OCI-LY7 (cell line): ENCODE measurements at regions not wholly inside any gene's neighbourhood (a gene's known extent, or its start where the extent isn't known, plus 50 kb on each side); places are given as distances from the start of the nearest gene placed in this dataset.

ENCODE experiments used
- BruUV-seq: library from RNA; stranded (reverse); fragments of 400-500 nt; replicated peaks from 2 replicates; lab custom pipeline; 2021; lab: Mats Ljungman, UMichigan
- CTCF ChIA-PET: fragments of 300-600 bp; sonication (Branson Sonifier 250); formaldehyde crosslinking; loops from one replicate; lab custom pipeline; 2022; ENCODE audit warnings: antibody characterized with exemption; ENCODE audit not compliant: unreplicated experiment; lab: Charles Lee
- POLR2A ChIA-PET: fragments of 300-600 bp; sonication (Branson Sonifier 250); formaldehyde crosslinking; loops from one replicate; lab custom pipeline; 2022; ENCODE audit warnings: antibody characterized with exemption; lab: Charles Lee
- DNase-seq: peaks from one replicate; pipeline ENCODE4 v3.0.0-alpha.2; 2015; ENCODE audit warnings: low spot score
- H2AFZ ChIP-seq: fragments of 200-600 bp; sonication (generic), shearing (Covaris generic); 2 replicates; pipeline ENCODE4 v1.6.1; 2014; ENCODE audit warnings: mild to moderate bottlenecking, antibody characterized with exemption, low read length, moderate library complexity
- H3K27ac ChIP-seq: fragments of 200-600 bp; sonication (generic); 2 replicates; pipeline ENCODE4 v1.5.1; 2014; ENCODE audit warnings: mixed run types, low read depth, mild to moderate bottlenecking, moderate library complexity, low read length, inconsistent platforms; ENCODE audit not compliant: poor library complexity, severe bottlenecking
- H3K36me3 ChIP-seq: fragments of 200-600 bp; sonication (generic); 2 replicates; pipeline ENCODE4 v1.6.1; 2014; ENCODE audit warnings: mild to moderate bottlenecking, antibody characterized with exemption, low read length, moderate library complexity, mixed read lengths; ENCODE audit not compliant: insufficient read depth
- H3K4me1 ChIP-seq: fragments of 200-600 bp; sonication (generic); 2 replicates; pipeline ENCODE4 v1.5.1; 2014; ENCODE audit warnings: mild to moderate bottlenecking, low read length; ENCODE audit not compliant: insufficient read depth, poor library complexity, severe bottlenecking
- H3K4me2 ChIP-seq: fragments of 200-600 bp; sonication (generic); 2 replicates; pipeline ENCODE4 v1.6.1; 2014; ENCODE audit warnings: mild to moderate bottlenecking, low read length
- H3K4me3 ChIP-seq: fragments of 200-600 bp; sonication (generic); 2 replicates; pipeline ENCODE4 v1.5.1; 2014; ENCODE audit warnings: mild to moderate bottlenecking, low read depth, low read length; ENCODE audit not compliant: poor library complexity, severe bottlenecking
- H3K79me2 ChIP-seq: fragments of 200-600 bp; sonication (generic); 2 replicates; pipeline ENCODE4 v1.6.1; 2016; ENCODE audit warnings: low read depth, mild to moderate bottlenecking, low read length, moderate library complexity, mixed read lengths; ENCODE audit not compliant: insufficient read depth
- H3K9me2 ChIP-seq: fragments of 200-600 bp; sonication (generic); 2 replicates; pipeline ENCODE4 v1.6.1; 2016; ENCODE audit warnings: mild to moderate bottlenecking, low read length, mixed read lengths; ENCODE audit not compliant: insufficient read depth
- H3K9me3 ChIP-seq: fragments of 200-600 bp; sonication (generic); 2 replicates; pipeline ENCODE4 v1.6.1; 2014; ENCODE audit warnings: mild to moderate bottlenecking, mixed run types, low read length, mixed read lengths
- H4K20me1 ChIP-seq: fragments of 200-600 bp; sonication (generic); 2 replicates; pipeline ENCODE4 v1.6.1; 2014; ENCODE audit warnings: mild to moderate bottlenecking, antibody characterized with exemption, low read length, moderate library complexity, mixed read lengths; ENCODE audit not compliant: insufficient read depth
- EZH2phosphoT487 ChIP-seq: fragments of 200-600 bp; sonication (generic); IDR thresholded peaks from 2 replicates; pipeline ENCODE4 v1.6.1; 2018; ENCODE audit warnings: low read depth, borderline replicate concordance, mild to moderate bottlenecking, mixed run types, antibody characterized with exemption, low read length, moderate library complexity, mixed read lengths
- intact Hi-C: fragments of 100-400 bp; cut with micrococcal nuclease; formaldehyde crosslinking; loops from one replicate; pipeline ENCODE4 v1.10.0; 2022; ENCODE audit not compliant: unreplicated experiment
- TF ChIP-seq, protein P1 (sequence below): fragments of 200-600 bp; sonication (generic); conservative IDR thresholded peaks from 2 replicates; pipeline ENCODE4 v1.5.1; 2014; ENCODE audit warnings: mild to moderate bottlenecking, antibody characterized with exemption, low read length, moderate library complexity, mixed read lengths

DNA sequence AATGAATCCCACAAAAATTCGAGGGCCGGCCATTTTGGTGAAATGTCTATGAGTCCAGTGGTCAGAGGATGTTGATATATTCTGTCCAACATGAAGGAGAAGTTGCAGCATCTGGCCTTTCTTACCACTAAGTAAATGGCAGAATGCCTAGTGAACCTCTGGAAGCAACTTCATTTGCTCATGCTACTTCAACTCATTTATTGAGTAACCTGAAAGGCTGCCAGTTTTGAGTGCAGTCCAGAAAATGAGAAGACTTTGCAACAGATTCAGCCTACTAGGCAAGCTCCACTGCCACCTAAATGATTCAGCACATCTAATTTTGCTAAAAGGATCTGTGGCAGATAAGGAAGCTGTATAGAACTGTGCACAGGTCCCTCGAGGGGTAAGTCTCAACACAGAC is 265.0 kb downstream of the OPA1 start:
- Histone ChIP-seq H3K27ac (no peak overlapping the region), H3K9me2 (no peaks in the 10 kb centered on the region), H3K9me3 (no peaks in the 10 kb centered on the region), H3K79me2 (no peaks in the 10 kb centered on the region), H3K4me2 (no peak overlapping the region), H3K4me3 (no peak overlapping the region), H2AFZ (no peak overlapping the region), H3K36me3 (no peaks in the 10 kb centered on the region; the same call in 1 of the 2 replicates), H3K4me1 (peaks cover 19% of the 10 kb centered on the region), H4K20me1 (no peaks in the 10 kb centered on the region)
- intact Hi-C loops = no loop called here
- POLR2A ChIA-PET = interaction anchor here (1.3 kb wide), 1 partner anchor 9 kb away, joined by 3 read pairs; no protein-coding TSS in a partner anchor
- no peak for DNase-seq
- CTCF ChIA-PET = no interaction called here
- no TSS peak for BruUV-seq
- no peak for TF ChIP-seq EZH2phosphoT487

DNA sequence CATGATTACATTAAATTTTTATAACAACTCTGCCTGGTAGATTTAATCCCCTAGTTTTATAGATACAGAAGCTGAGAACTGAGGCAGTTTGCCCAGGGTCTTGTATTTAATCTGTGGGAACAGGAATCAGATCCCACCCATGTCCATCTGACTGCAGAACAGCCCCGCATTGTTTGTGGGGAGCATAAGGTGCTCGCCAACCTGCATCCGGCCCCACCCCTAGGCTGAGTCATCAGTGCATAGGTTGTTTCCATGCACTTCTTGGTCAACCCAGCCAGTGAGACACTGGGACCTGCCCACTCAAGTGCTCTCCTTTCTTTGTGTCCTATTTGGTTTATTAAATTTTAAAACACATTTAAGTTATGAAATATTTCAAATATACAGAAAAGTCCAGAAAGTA is 266.2 kb downstream of the OPA1 start:
- Histone ChIP-seq H3K79me2 (no peaks in the 10 kb centered on the region), H3K9me3 (no peaks in the 10 kb centered on the region), H2AFZ (no peak overlapping the region), H3K27ac (no peak overlapping the region), H4K20me1 (no peaks in the 10 kb centered on the region), H3K9me2 (no peaks in the 10 kb centered on the region), H3K4me1 (peaks cover 11% of the 10 kb centered on the region), H3K36me3 (no peaks in the 10 kb centered on the region; the same call in 1 of the 2 replicates), H3K4me3 (no peak overlapping the region), H3K4me2 (no peak overlapping the region)
- TF ChIP-seq, protein P1, sequence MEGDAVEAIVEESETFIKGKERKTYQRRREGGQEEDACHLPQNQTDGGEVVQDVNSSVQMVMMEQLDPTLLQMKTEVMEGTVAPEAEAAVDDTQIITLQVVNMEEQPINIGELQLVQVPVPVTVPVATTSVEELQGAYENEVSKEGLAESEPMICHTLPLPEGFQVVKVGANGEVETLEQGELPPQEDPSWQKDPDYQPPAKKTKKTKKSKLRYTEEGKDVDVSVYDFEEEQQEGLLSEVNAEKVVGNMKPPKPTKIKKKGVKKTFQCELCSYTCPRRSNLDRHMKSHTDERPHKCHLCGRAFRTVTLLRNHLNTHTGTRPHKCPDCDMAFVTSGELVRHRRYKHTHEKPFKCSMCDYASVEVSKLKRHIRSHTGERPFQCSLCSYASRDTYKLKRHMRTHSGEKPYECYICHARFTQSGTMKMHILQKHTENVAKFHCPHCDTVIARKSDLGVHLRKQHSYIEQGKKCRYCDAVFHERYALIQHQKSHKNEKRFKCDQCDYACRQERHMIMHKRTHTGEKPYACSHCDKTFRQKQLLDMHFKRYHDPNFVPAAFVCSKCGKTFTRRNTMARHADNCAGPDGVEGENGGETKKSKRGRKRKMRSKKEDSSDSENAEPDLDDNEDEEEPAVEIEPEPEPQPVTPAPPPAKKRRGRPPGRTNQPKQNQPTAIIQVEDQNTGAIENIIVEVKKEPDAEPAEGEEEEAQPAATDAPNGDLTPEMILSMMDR = no peak
- TF ChIP-seq EZH2phosphoT487 = no peak
- intact Hi-C loops = no loop called here
- BruUV-seq = no TSS peak
- ChIA-PET POLR2A (interaction anchor here (0.7 to 1.3 kb wide), 4 partner anchors 8 to 130 kb away, joined by 3 to 5 read pairs (median 3); no protein-coding TSS in a partner anchor), CTCF (no interaction called here)
- no peak for DNase-seq

DNA sequence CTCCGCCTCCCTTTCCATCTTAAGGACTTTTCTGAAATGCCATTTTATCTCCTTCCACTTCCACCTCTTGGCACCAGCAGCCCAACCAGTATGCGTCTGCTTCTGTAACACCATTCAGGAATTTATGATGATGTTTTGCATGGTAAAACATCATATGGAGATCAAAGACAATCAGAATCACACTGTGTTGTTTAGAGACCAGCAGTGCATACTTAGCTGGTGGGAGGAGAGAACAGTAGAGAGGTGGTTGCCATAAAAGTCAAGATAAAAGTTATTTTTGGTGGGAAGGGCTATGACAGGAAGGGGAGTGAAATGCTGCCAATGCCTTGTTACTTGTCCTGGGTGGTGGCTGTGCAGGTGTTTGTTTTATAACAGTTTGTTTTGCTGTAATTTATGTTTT is 268.0 kb downstream of the OPA1 start:
- DNase-seq = no peak
- TF ChIP-seq, protein P1 = no peak
- BruUV-seq = no TSS peak
- peaks cover 17% of the 10 kb centered on the region for H3K4me1 ChIP-seq
- no peak overlapping the region for H3K27ac ChIP-seq
- H4K20me1 ChIP-seq = no peaks in the 10 kb centered on the region
- H3K9me2 ChIP-seq = no peaks in the 10 kb centered on the region
- H3K79me2 ChIP-seq = no peaks in the 10 kb centered on the region
- peak overlapping the region; percentile 56; the same call in 1 of the 2 replicates for H2AFZ ChIP-seq
- no peak overlapping the region for H3K4me2 ChIP-seq
- no peaks in the 10 kb centered on the region for H3K9me3 ChIP-seq
- POLR2A ChIA-PET = interaction anchor here (0.5 to 1.2 kb wide), 2 partner anchors 14 to 75 kb away, joined by 3 to 5 read pairs; no protein-coding TSS in a partner anchor
- H3K36me3 ChIP-seq = no peaks in the 10 kb centered on the region; the same call in 1 of the 2 replicates
- CTCF ChIA-PET = no interaction called here
- intact Hi-C loops = no loop called here
- H3K4me3 ChIP-seq = no peak overlapping the region
